NT2/D1 (cell line): ENCODE measurements at regions not wholly inside any gene's neighbourhood (a gene's known extent, or its start where the extent isn't known, plus 50 kb on each side); places are given as distances from the start of the nearest gene placed in this dataset.

Source experiments
- SUZ12 ChIP-seq: IDR thresholded peaks from 2 replicates; pipeline ENCODE4 v1.6.1; 2011; ENCODE audit not compliant: insufficient read length, insufficient read depth; ENCODE audit errors: extremely low read depth
- YY1 ChIP-seq: IDR thresholded peaks from 2 replicates; pipeline ENCODE4 v1.6.1; 2011; ENCODE audit not compliant: insufficient read length, insufficient read depth

DNA sequence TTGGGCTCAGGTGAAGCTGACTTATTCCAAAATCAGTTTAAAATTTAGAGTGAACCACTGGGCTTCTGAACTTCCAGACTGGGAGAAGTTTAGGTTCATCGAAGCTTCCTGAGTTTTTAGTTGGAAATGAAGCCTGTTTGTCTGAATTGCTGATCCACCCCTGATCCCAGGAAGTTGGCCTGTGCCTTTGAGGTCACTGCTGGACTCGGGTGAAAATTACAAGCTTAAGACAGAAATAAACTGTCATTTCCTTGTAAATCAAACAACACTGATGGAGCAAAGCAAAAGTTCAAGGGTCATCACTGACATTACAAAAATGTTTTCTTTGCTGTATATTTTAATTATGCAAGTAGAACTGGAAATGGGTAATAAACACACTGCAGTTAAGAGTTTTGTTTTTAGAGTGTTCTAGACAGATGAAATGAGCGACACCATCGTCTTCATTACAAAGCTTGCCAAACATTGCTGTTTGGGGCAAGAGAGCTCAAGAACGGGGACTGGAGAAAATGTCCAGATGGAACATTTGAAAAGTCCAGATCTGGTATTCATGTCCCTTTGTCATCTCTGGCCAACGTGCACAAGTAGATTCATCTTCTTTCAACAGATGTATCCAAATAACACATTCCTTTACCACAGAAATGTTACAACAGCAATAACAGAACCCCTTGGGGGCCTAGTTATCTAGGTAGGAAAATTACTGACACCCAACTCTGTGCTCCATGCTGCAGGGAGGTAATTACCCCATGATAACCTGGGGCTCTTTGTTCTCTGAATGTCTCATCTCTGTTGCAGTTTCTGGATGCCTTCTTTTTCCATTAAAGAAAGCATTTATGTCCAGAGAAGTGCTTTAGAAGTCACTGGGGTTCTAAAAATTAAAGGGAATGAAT, 142.4 kb upstream of the ERCC6L2 start:
- TF ChIP-seq SUZ12 (no peak), YY1 (no peak)
